ENCODE measurements at regions not wholly inside any gene's neighbourhood (a gene's known extent, or its start where the extent isn't known, plus 50 kb on each side); places are given as distances from the start of the nearest gene placed in this dataset.
A peak's percentile ranks its signal among the peaks of the same experiment; 100 is the strongest.

DNA sequence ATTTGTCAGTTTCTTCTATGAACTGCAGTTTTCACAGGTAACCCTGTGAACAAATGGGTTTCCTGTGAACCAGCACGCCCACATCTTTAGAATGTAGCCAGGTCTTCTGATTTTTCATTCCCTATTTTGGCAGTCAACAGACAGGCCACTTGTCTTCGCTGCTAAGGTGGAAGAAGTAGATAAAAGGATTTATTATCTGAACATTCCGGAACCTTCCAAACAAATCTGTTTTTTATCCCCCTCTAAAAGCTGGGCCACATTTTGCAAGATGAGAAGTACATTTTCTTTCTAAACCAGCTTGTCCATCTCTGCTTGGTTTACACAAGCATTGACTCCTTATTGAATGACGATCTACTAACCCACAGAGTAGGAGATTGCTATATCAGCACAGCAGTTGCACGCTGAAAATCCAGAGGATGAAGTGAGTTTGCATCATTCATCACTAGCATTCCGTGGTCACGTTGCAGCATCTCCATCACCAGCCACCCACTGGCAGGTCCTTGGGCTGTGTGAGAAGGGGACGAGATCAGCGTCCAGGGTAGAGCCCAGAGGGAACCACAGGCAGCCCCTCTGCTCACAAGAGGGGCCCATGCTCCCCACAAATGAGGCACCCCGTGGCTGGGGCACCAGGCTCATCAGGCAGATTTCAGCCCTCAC lies 83.5 kb downstream of the TOMM20 start:
- no peaks in the 10 kb centered on the region for H3K79me2 ChIP-seq (ENCODE audit: control insufficient read depth, insufficient read depth, low read length)
- H3K27me3 ChIP-seq (ENCODE audit: control insufficient read depth in 2 of 2, insufficient read depth in 2 of 2, low read length in 2 of 2), result peaks cover 0 to 4% of the 10 kb centered on the region in 2 experiments; a peak in 1 of 5 replicates
- no peak overlapping the region for H3K4me3 ChIP-seq
- H2AFZ ChIP-seq (ENCODE audit: low read depth, low read length), result no peak overlapping the region
- H3K9me1 ChIP-seq (ENCODE audit: control insufficient read depth, insufficient read depth, low read length), result no peaks in the 10 kb centered on the region
- intact Hi-C loops (cut with micrococcal nuclease) (no loop called here), in situ Hi-C loops (cut with MboI) (no loop called here)
- DNase-seq (ENCODE audit: extremely low read depth in 1 of 4, low spot score in 3 of 4), result no peak
- H3K9ac ChIP-seq (ENCODE audit: insufficient read depth in 1 of 2, low read depth in 2 of 2, low read length in 2 of 2), result no peak overlapping the region
- ATAC-seq, result peak; percentile 43
- no TSS peak for BruUV-seq (replicated peaks)
- no peaks in the 10 kb centered on the region; a peak in 4 of 5 replicates for H3K4me1 ChIP-seq (replicated peaks in 1 of 2; ENCODE audit: control insufficient read depth in 2 of 2, insufficient read depth in 2 of 2, low read length in 2 of 2)
- CTCF ChIA-PET (ENCODE audit: low intra/inter-chr PET ratio), result no interaction called here
- no peaks in the 10 kb centered on the region for H4K20me1 ChIP-seq (replicated peaks; ENCODE audit: control insufficient read depth, insufficient read depth, low read length)
- FAIRE-seq, result peak; percentile 48
- no peaks in the 10 kb centered on the region for H3K36me3 ChIP-seq (ENCODE audit: control insufficient read depth, insufficient read depth, low read length)
- WGBS (ENCODE audit: insufficient coverage, low coverage, missing lambda C conversion rate), result 5% methylated on average over 10 of the region's 10 CpGs
- H3K4me2 ChIP-seq (ENCODE audit: insufficient read depth, low read length), result no peak overlapping the region
- no peaks in the 10 kb centered on the region for H3K9me3 ChIP-seq (replicated peaks; ENCODE audit: control insufficient read depth, insufficient read depth, low read depth, low read length)
- POLR2A ChIA-PET, result no interaction called here
- no peak overlapping the region for H3K27ac ChIP-seq (ENCODE audit: extremely low read depth, low read depth, low read length)
- TF ChIP-seq NFIC (IDR thresholded peaks at IDR 0.05) (peak; percentile 17; the same call in 1 of the 2 replicates), ZNF79 (CRISPR knock-in tag; IDR thresholded peaks at IDR 0.05; ENCODE audit: low read depth) (no peak), ZMIZ1 (IDR thresholded peaks at IDR 0.05; ENCODE audit: low read depth in 2 of 2, low read length in 2 of 2) (no peak), ATF3 (IDR thresholded peaks at IDR 0.05) (peak; percentile 66; the same call in 1 of the 2 replicates), ATF3 (CRISPR knock-in tag; conservative IDR thresholded peaks at IDR 0.05) (no peak), HLTF (IDR thresholded peaks at IDR 0.05) (no peak), ELF1 (tag; IDR thresholded peaks at IDR 0.05) (no peak), ZNF696 (CRISPR knock-in tag; conservative IDR thresholded peaks at IDR 0.05) (no peak), TAF7 (tag; IDR thresholded peaks at IDR 0.05) (no peak), MTA3 (IDR thresholded peaks at IDR 0.05; ENCODE audit: borderline replicate concordance) (no peak), YBX1 (IDR thresholded peaks at IDR 0.05) (no peak), MITF (IDR thresholded peaks at IDR 0.05) (no peak), ZNF830 (CRISPR knock-in tag; IDR thresholded peaks at IDR 0.05) (no peak), BRF1 (IDR thresholded peaks at IDR 0.05; ENCODE audit: borderline replicate concordance, extremely low read depth, insufficient read length) (no peak), KAT2B (IDR thresholded peaks at IDR 0.05; ENCODE audit: low read depth, low read length) (no peak)
- TF ChIP-seq, protein P1, sequence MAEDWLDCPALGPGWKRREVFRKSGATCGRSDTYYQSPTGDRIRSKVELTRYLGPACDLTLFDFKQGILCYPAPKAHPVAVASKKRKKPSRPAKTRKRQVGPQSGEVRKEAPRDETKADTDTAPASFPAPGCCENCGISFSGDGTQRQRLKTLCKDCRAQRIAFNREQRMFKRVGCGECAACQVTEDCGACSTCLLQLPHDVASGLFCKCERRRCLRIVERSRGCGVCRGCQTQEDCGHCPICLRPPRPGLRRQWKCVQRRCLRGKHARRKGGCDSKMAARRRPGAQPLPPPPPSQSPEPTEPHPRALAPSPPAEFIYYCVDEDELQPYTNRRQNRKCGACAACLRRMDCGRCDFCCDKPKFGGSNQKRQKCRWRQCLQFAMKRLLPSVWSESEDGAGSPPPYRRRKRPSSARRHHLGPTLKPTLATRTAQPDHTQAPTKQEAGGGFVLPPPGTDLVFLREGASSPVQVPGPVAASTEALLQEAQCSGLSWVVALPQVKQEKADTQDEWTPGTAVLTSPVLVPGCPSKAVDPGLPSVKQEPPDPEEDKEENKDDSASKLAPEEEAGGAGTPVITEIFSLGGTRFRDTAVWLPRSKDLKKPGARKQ (CRISPR knock-in tag; IDR thresholded peaks at IDR 0.05), result no peak

All from K562 (cell line).